ENCODE measurements at regions not wholly inside any gene's neighbourhood (a gene's known extent, or its start where the extent isn't known, plus 50 kb on each side); places are given as distances from the start of the nearest gene placed in this dataset.

DNA sequence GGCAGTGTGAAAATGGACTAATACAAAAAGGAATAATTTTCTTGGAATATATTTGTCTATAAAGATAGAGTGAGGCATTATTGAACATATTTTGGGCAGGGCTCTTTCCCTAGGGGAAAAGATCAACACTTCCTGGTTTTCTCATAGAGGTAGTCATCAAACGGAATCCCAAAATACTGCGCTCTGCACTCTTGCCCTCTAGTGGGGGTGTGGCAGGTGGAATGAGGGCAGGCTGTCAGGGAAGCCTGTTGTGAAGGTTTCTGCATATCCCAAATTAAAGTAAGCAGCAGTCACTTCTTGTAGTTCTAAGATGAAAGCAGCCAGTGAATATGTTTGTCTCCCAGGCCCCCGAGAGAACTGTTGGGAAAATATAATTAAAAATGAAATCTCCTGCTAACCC is 666.8 kb upstream of the TMEM132C start:
- ATAC-seq, result peak; percentile 76
- TF ChIP-seq MXD4 (CRISPR knock-in tag; IDR thresholded peaks at IDR 0.05; ENCODE audit: borderline replicate concordance), result no peak
- no peak for TF ChIP-seq ZNF416 (CRISPR knock-in tag; IDR thresholded peaks at IDR 0.05)
- no peak for TF ChIP-seq SMAD4 (CRISPR knock-in tag; IDR thresholded peaks at IDR 0.05)
- no peak for TF ChIP-seq SP1 (CRISPR knock-in tag; conservative IDR thresholded peaks at IDR 0.05)
- TF ChIP-seq JUN (CRISPR knock-in tag; IDR thresholded peaks at IDR 0.05), result no peak
- no peak for TF ChIP-seq RORB (CRISPR knock-in tag; IDR thresholded peaks at IDR 0.05)
- TF ChIP-seq SOX15 (CRISPR knock-in tag; IDR thresholded peaks at IDR 0.05), result no peak
- TF ChIP-seq, protein P1, sequence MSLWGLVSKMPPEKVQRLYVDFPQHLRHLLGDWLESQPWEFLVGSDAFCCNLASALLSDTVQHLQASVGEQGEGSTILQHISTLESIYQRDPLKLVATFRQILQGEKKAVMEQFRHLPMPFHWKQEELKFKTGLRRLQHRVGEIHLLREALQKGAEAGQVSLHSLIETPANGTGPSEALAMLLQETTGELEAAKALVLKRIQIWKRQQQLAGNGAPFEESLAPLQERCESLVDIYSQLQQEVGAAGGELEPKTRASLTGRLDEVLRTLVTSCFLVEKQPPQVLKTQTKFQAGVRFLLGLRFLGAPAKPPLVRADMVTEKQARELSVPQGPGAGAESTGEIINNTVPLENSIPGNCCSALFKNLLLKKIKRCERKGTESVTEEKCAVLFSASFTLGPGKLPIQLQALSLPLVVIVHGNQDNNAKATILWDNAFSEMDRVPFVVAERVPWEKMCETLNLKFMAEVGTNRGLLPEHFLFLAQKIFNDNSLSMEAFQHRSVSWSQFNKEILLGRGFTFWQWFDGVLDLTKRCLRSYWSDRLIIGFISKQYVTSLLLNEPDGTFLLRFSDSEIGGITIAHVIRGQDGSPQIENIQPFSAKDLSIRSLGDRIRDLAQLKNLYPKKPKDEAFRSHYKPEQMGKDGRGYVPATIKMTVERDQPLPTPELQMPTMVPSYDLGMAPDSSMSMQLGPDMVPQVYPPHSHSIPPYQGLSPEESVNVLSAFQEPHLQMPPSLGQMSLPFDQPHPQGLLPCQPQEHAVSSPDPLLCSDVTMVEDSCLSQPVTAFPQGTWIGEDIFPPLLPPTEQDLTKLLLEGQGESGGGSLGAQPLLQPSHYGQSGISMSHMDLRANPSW (CRISPR knock-in tag; conservative IDR thresholded peaks at IDR 0.05; ENCODE audit: low read depth), result no peak
- TF ChIP-seq TEAD1 (CRISPR knock-in tag; IDR thresholded peaks at IDR 0.05), result no peak
- TF ChIP-seq, protein P2, sequence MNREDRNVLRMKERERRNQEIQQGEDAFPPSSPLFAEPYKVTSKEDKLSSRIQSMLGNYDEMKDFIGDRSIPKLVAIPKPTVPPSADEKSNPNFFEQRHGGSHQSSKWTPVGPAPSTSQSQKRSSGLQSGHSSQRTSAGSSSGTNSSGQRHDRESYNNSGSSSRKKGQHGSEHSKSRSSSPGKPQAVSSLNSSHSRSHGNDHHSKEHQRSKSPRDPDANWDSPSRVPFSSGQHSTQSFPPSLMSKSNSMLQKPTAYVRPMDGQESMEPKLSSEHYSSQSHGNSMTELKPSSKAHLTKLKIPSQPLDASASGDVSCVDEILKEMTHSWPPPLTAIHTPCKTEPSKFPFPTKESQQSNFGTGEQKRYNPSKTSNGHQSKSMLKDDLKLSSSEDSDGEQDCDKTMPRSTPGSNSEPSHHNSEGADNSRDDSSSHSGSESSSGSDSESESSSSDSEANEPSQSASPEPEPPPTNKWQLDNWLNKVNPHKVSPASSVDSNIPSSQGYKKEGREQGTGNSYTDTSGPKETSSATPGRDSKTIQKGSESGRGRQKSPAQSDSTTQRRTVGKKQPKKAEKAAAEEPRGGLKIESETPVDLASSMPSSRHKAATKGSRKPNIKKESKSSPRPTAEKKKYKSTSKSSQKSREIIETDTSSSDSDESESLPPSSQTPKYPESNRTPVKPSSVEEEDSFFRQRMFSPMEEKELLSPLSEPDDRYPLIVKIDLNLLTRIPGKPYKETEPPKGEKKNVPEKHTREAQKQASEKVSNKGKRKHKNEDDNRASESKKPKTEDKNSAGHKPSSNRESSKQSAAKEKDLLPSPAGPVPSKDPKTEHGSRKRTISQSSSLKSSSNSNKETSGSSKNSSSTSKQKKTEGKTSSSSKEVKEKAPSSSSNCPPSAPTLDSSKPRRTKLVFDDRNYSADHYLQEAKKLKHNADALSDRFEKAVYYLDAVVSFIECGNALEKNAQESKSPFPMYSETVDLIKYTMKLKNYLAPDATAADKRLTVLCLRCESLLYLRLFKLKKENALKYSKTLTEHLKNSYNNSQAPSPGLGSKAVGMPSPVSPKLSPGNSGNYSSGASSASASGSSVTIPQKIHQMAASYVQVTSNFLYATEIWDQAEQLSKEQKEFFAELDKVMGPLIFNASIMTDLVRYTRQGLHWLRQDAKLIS (CRISPR knock-in tag; IDR thresholded peaks at IDR 0.05; ENCODE audit: borderline replicate concordance), result no peak
- no peak for TF ChIP-seq NFYB (CRISPR knock-in tag; conservative IDR thresholded peaks at IDR 0.05; ENCODE audit: low read depth)
- TF ChIP-seq, protein P3, sequence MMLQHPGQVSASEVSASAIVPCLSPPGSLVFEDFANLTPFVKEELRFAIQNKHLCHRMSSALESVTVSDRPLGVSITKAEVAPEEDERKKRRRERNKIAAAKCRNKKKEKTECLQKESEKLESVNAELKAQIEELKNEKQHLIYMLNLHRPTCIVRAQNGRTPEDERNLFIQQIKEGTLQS (CRISPR knock-in tag; conservative IDR thresholded peaks at IDR 0.05), result no peak
- ChIA-PET CTCF (no interaction called here), POLR2A (no interaction called here)
- no peak overlapping the region for H3K4me3 Mint-ChIP-seq
- DNase-seq (ENCODE audit: low spot score), result peak; percentile 25
- H3K27me3 Mint-ChIP-seq (ENCODE audit: low read depth), result no peaks in the 10 kb centered on the region
- no peaks in the 10 kb centered on the region for H3K36me3 Mint-ChIP-seq
- H3K27ac Mint-ChIP-seq, result no peak overlapping the region
- H3K4me1 Mint-ChIP-seq, result peaks cover 56% of the 10 kb centered on the region
- H3K9me3 Mint-ChIP-seq, result peaks cover 10% of the 10 kb centered on the region

DNA sequence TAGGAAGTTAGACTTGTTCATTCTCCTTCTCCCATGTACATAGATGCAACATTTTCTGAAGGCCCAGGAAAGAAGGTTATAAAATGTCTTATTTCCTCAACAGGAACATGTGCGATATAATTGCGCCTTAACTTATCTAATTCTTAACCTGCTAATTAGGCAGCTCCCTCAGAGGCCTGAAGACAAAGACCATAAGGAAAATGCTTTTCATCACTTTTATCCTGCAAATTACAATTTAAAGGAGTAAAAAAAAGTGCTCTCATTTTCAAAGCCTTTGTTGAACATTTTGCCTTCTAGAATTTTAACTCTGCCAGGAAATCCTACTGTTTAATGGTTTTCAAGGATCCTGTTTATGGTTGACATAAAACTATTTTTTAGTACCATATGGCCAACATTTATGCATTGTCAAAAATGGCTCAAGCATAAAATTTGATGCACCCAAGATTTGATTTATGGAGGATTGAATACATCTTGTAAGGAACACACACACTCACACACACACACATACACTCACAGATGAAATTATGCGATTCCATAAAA is 660.4 kb upstream of the TMEM132C start:
- Mint-ChIP-seq H3K9me3 (peaks cover 31% of the 10 kb centered on the region), H3K27me3 (ENCODE audit: low read depth) (no peaks in the 10 kb centered on the region), H3K36me3 (peaks cover 17% of the 10 kb centered on the region), H3K27ac (no peak overlapping the region), H3K4me3 (no peak overlapping the region), H3K4me1 (peaks cover 53% of the 10 kb centered on the region)
- POLR2A ChIA-PET, result no interaction called here
- TF ChIP-seq RELA (CRISPR knock-in tag; IDR thresholded peaks at IDR 0.05; ENCODE audit: borderline replicate concordance) (no peak), ZNF263 (CRISPR knock-in tag; IDR thresholded peaks at IDR 0.05; ENCODE audit: low read depth) (no peak), MXD4 (CRISPR knock-in tag; IDR thresholded peaks at IDR 0.05; ENCODE audit: borderline replicate concordance) (no peak), ZNF671 (CRISPR knock-in tag; IDR thresholded peaks at IDR 0.05) (no peak), ZNF317 (CRISPR knock-in tag; IDR thresholded peaks at IDR 0.05; ENCODE audit: borderline replicate concordance, low read depth) (no peak), FOXK1 (CRISPR knock-in tag; IDR thresholded peaks at IDR 0.05) (no peak), FOXJ3 (CRISPR knock-in tag; IDR thresholded peaks at IDR 0.05; ENCODE audit: borderline replicate concordance) (no peak), GABPB1 (CRISPR knock-in tag; IDR thresholded peaks at IDR 0.05) (no peak), IRF2 (CRISPR knock-in tag; IDR thresholded peaks at IDR 0.05; ENCODE audit: borderline replicate concordance, low read depth) (no peak), SOX15 (CRISPR knock-in tag; IDR thresholded peaks at IDR 0.05) (no peak), NFYB (CRISPR knock-in tag; conservative IDR thresholded peaks at IDR 0.05; ENCODE audit: low read depth) (no peak)
- TF ChIP-seq, protein P4, sequence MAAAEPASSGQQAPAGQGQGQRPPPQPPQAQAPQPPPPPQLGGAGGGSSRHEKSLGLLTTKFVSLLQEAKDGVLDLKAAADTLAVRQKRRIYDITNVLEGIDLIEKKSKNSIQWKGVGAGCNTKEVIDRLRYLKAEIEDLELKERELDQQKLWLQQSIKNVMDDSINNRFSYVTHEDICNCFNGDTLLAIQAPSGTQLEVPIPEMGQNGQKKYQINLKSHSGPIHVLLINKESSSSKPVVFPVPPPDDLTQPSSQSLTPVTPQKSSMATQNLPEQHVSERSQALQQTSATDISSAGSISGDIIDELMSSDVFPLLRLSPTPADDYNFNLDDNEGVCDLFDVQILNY (CRISPR knock-in tag; IDR thresholded peaks at IDR 0.05), result no peak
- TF ChIP-seq, protein P5, sequence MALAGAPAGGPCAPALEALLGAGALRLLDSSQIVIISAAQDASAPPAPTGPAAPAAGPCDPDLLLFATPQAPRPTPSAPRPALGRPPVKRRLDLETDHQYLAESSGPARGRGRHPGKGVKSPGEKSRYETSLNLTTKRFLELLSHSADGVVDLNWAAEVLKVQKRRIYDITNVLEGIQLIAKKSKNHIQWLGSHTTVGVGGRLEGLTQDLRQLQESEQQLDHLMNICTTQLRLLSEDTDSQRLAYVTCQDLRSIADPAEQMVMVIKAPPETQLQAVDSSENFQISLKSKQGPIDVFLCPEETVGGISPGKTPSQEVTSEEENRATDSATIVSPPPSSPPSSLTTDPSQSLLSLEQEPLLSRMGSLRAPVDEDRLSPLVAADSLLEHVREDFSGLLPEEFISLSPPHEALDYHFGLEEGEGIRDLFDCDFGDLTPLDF (CRISPR knock-in tag; IDR thresholded peaks at IDR 0.05), result no peak
- DNase-seq (ENCODE audit: low spot score) (no peak), ATAC-seq (no peak)
- CTCF ChIA-PET, result interaction anchor here (1.5 kb wide), 1 partner anchor 71 kb away, joined by 5 read pairs; no protein-coding TSS in a partner anchor
